HEK293T (cell line): ENCODE measurements at regions not wholly inside any gene's neighbourhood (a gene's known extent, or its start where the extent isn't known, plus 50 kb on each side); places are given as distances from the start of the nearest gene placed in this dataset.

Source experiments
- BHLHE40 ChIP-seq: fragments of 450-650 bp; IDR thresholded peaks from 2 replicates; pipeline ENCODE4 v1.6.1; 2016; ENCODE audit warnings: mild to moderate bottlenecking, moderate library complexity, borderline replicate concordance
- ELF4 ChIP-seq: fragments of 450-650 bp; IDR thresholded peaks from 2 replicates; pipeline ENCODE4 v1.6.1; 2017; ENCODE audit warnings: antibody characterized with exemption
- FOXM1 ChIP-seq: fragments of 450-650 bp; IDR thresholded peaks from 2 replicates; pipeline ENCODE4 v1.6.1; 2017; ENCODE audit warnings: mild to moderate bottlenecking, borderline replicate concordance
- L3MBTL2 ChIP-seq: fragments of 450-650 bp; conservative IDR thresholded peaks from 2 replicates; pipeline ENCODE4 v1.6.1; 2016; ENCODE audit warnings: mild to moderate bottlenecking
- PKNOX1 ChIP-seq: fragments of 450-650 bp; IDR thresholded peaks from 2 replicates; pipeline ENCODE4 v1.6.1; 2016
- SUZ12 ChIP-seq: fragments of 450-650 bp; IDR thresholded peaks from 2 replicates; pipeline ENCODE4 v1.6.1; 2016; ENCODE audit warnings: mild to moderate bottlenecking

GRCh38 chr5:172581315-172581714 lies 59.7 kb upstream of the NEURL1B start:
- no peak for TF ChIP-seq L3MBTL2
- no peak for TF ChIP-seq BHLHE40
- TF ChIP-seq SUZ12: no peak
- no peak for TF ChIP-seq ELF4
- TF ChIP-seq PKNOX1: no peak
- no peak for TF ChIP-seq FOXM1
